Trophoblast cell (in vitro differentiated cells and primary cell): ENCODE measurements at regions not wholly inside any gene's neighbourhood (a gene's known extent, or its start where the extent isn't known, plus 50 kb on each side); places are given as distances from the start of the nearest gene placed in this dataset.
"Not testable (repeated sequence)": the region's sequence is repeated elsewhere in the genome, so short reads cannot be mapped to it uniquely, and the experiment has no call there.

ENCODE experiments used
- DNase-seq, 2 donors: peaks; one replicate each; pipeline ENCODE4 v3.0.0-alpha.2; 2016
- H2AFZ ChIP-seq: 2 replicates; pipeline ENCODE4 v1.6.1; 2013; ENCODE audit warnings: low read length, moderate library complexity, mild to moderate bottlenecking; ENCODE audit not compliant: insufficient read depth, poor library complexity
- H2AK5ac ChIP-seq: 2 replicates; pipeline ENCODE4 v1.6.1; 2013; ENCODE audit warnings: mild to moderate bottlenecking, low read length
- H2BK120ac ChIP-seq: 2 replicates; pipeline ENCODE4 v1.6.1; 2013; ENCODE audit warnings: low read length, mild to moderate bottlenecking, moderate library complexity; ENCODE audit not compliant: insufficient read depth, poor library complexity
- H2BK12ac ChIP-seq: 2 replicates; pipeline ENCODE4 v1.6.1; 2013; ENCODE audit warnings: mild to moderate bottlenecking, low read length, moderate library complexity
- H2BK5ac ChIP-seq: 2 replicates; pipeline ENCODE4 v1.6.1; 2013; ENCODE audit warnings: low read length, low read depth, moderate library complexity, mild to moderate bottlenecking; ENCODE audit not compliant: poor library complexity
- H3K14ac ChIP-seq: 2 replicates; pipeline ENCODE4 v1.6.1; 2013; ENCODE audit warnings: mild to moderate bottlenecking, low read length
- H3K18ac ChIP-seq: 2 replicates; pipeline ENCODE4 v1.6.1; 2013; ENCODE audit warnings: mild to moderate bottlenecking, low read length
- H3K23ac ChIP-seq: 2 replicates; pipeline ENCODE4 v1.6.1; 2013; ENCODE audit warnings: low read length
- H3K27ac ChIP-seq: 2 replicates; pipeline ENCODE4 v1.5.1; 2013; ENCODE audit warnings: low read depth, mild to moderate bottlenecking, inconsistent platforms, low read length, moderate library complexity
- H3K27me3 ChIP-seq: 2 replicates; pipeline ENCODE4 v1.6.1; 2013; ENCODE audit warnings: inconsistent platforms, mild to moderate bottlenecking, low read length, moderate library complexity; ENCODE audit not compliant: insufficient read depth
- H3K36me3 ChIP-seq, 2 experiments: 1 replicate in 1 of 2; 2 replicates in 1 of 2; pipeline ENCODE4 v1.6.1; 2013; ENCODE audit warnings: low read length in 2 of 2, mild to moderate bottlenecking in 2 of 2, moderate library complexity in 1 of 2; ENCODE audit not compliant: insufficient read depth in 2 of 2, control insufficient read depth in 1 of 2
- H3K4ac ChIP-seq: 2 replicates; pipeline ENCODE4 v1.6.1; 2013; ENCODE audit warnings: low read depth, mild to moderate bottlenecking, low read length, moderate library complexity
- H3K4me1 ChIP-seq, 2 experiments: 1 replicate in 1 of 2; 2 replicates in 1 of 2; pipeline ENCODE4 v1.6.1; 2013; ENCODE audit warnings: low read length in 2 of 2, mild to moderate bottlenecking in 2 of 2, moderate library complexity in 1 of 2; ENCODE audit not compliant: insufficient read depth in 2 of 2, control insufficient read depth in 1 of 2
- H3K4me2 ChIP-seq: 2 replicates; pipeline ENCODE4 v1.6.1; 2013; ENCODE audit warnings: inconsistent platforms, mild to moderate bottlenecking, low read length, moderate library complexity
- H3K4me3 ChIP-seq: 2 replicates; pipeline ENCODE4 v1.5.1; 2013; ENCODE audit warnings: mild to moderate bottlenecking, low read depth, low read length, inconsistent platforms
- H3K79me1 ChIP-seq: one replicate; pipeline ENCODE4 v1.6.1; 2013; ENCODE audit warnings: low read length
- H3K79me2 ChIP-seq: 2 replicates; pipeline ENCODE4 v1.6.1; 2013; ENCODE audit warnings: low read length, mild to moderate bottlenecking; ENCODE audit not compliant: control insufficient read depth, insufficient read depth, poor library complexity
- H3K9ac ChIP-seq: 2 replicates; pipeline ENCODE4 v1.6.1; 2013; ENCODE audit warnings: mild to moderate bottlenecking, low read length
- H3K9me3 ChIP-seq: 2 replicates; pipeline ENCODE4 v1.6.1; 2013; ENCODE audit warnings: low read depth, mild to moderate bottlenecking, control low read depth, inconsistent platforms, low read length; ENCODE audit not compliant: insufficient read depth
- H4K12ac ChIP-seq: 2 replicates; pipeline ENCODE4 v1.6.1; 2013; ENCODE audit warnings: low read depth, mild to moderate bottlenecking, low read length, moderate library complexity
- H4K8ac ChIP-seq: 2 replicates; pipeline ENCODE4 v1.6.1; 2013; ENCODE audit warnings: low read depth, mild to moderate bottlenecking, low read length, moderate library complexity
- H4K91ac ChIP-seq: one replicate; pipeline ENCODE4 v1.6.1; 2013; ENCODE audit warnings: low read depth, mild to moderate bottlenecking, low read length, moderate library complexity
- WGBS: extraction: QIAGEN DNeasy Blood & Tissue Kit; methylation state at CpG from one replicate; pipeline ENCODE4 v1.1.7; 2013; ENCODE audit warnings: missing lambda C conversion rate; ENCODE audit not compliant: insufficient read length, insufficient coverage; ENCODE audit errors: extremely low coverage; 5-methylcytosine and 5-hydroxymethylcytosine counted together

GRCh38 chr18:15003636-15004269, 255.8 kb downstream of the ANKRD30B start:
- H3K9ac ChIP-seq, H3K4me2 ChIP-seq, H2BK12ac ChIP-seq, H3K23ac ChIP-seq, H3K27me3 ChIP-seq, DNase-seq, H3K79me1 ChIP-seq, H3K14ac ChIP-seq, H4K8ac ChIP-seq, H3K18ac ChIP-seq, H2AK5ac ChIP-seq, H2AFZ ChIP-seq, H3K4ac ChIP-seq, H3K36me3 ChIP-seq, H4K91ac ChIP-seq, H3K79me2 ChIP-seq, H2BK120ac ChIP-seq, H4K12ac ChIP-seq, H3K4me3 ChIP-seq, H2BK5ac ChIP-seq, H3K4me1 ChIP-seq, H3K27ac ChIP-seq: not testable (repeated sequence)
- peaks cover 58% of the 10 kb centered on the region for H3K9me3 ChIP-seq
- WGBS = no CpG with 5 or more reads among the region's 18 CpGs

DNA sequence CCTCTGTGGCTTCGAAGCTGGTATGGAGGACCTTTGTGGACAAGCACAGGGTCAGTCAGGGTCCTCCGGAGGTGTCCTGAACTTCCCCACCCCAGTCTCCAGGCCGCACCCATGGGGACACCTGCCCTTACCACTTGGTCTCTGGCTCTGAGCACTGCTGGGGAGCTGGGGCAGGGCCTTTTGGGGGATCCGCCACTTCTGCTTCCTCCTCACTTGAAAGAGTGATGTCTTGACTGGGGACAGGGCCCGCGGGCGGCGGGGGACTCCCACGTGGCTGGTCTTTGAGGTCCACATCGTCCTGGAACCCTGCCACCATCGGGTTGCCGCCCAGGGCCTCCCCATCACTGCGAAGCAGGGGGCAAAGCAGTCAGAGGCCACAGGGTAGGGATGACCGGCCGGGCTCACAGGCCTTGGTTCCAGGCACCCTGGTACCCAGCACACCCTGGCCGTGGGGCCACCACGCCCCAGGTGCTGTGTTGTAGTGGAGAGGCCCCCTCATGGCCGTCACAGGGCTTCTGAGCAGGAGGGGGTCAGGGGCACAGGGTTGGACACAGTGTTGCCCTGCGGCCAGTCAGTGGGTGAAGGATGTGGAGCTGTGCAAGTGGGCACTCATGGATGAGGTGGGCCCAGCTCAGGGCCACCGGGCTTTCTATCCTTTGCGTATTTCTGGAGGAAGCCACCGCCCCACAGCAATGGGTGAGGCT, 256.4 kb downstream of the ANKRD30B start:
- not testable (repeated sequence) for H2BK12ac ChIP-seq, H3K23ac ChIP-seq, H3K27ac ChIP-seq, H3K18ac ChIP-seq, H3K4me2 ChIP-seq, H3K4me1 ChIP-seq, H3K27me3 ChIP-seq, H4K12ac ChIP-seq, H3K4me3 ChIP-seq, H2BK120ac ChIP-seq, H4K8ac ChIP-seq, DNase-seq, H2AK5ac ChIP-seq, H3K9ac ChIP-seq, H4K91ac ChIP-seq, H3K36me3 ChIP-seq, H2BK5ac ChIP-seq, H3K79me1 ChIP-seq, H3K14ac ChIP-seq, H3K4ac ChIP-seq, H3K79me2 ChIP-seq, H2AFZ ChIP-seq
- peaks cover 51% of the 10 kb centered on the region for H3K9me3 ChIP-seq
- no CpG with 5 or more reads among the region's 22 CpGs for WGBS

DNA sequence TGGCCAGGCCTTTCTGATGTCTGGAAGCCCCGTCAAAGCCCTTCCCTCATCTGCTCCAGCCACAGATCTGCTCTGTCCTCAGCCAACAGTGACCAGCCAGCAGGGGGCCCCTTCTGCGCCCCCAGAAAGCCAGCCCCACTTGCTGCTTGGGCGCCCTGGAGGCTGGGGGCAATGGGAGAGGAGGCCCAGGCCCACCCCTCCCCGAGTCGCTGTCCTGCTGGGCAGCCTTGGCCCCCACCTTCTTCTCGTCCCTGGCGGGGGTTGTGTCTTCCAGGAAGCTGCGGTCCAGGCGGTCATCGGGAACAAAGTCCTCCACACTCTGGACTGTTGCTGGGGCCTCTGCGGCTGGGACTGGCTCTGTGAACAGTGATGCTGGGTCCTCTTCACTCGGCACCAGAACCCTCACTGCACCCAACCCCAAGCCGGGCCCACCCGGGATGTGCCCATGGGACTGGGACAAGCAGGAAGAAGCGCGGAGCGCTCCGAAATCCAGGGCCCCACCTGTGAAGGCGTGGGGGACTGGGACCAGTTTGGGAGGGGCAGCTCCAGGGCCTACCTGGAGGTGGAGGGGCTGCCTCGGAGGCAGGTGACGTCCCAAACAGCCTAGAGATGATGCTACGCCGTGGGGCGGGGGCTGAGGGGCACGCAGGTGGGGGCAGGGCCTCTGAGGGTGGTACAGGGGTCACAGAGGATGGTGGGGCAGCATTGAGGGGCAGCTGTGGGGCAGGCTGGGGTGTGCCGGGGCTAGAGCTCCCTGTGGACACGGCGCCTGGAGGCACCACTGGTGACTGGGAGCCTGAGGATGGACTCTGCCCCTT, 257.6 kb downstream of the ANKRD30B start:
- H4K12ac ChIP-seq = no peak overlapping the region
- no peak overlapping the region for H4K8ac ChIP-seq
- H3K27me3 ChIP-seq = no peaks in the 10 kb centered on the region
- no peak overlapping the region for H2AK5ac ChIP-seq
- no peaks in the 10 kb centered on the region for H3K79me2 ChIP-seq
- H4K91ac ChIP-seq = no peak overlapping the region
- H3K79me1 ChIP-seq = no peaks in the 10 kb centered on the region
- H3K36me3 ChIP-seq = no peaks in the 10 kb centered on the region
- H3K23ac ChIP-seq = no peak overlapping the region
- H3K18ac ChIP-seq = no peak overlapping the region
- no peak overlapping the region for H2AFZ ChIP-seq
- H2BK5ac ChIP-seq = no peak overlapping the region
- H3K4me2 ChIP-seq = no peak overlapping the region
- H3K9me3 ChIP-seq = peaks cover 47% of the 10 kb centered on the region
- no peak overlapping the region for H3K4me3 ChIP-seq
- no peak overlapping the region for H2BK120ac ChIP-seq
- WGBS = no CpG with 5 or more reads among the region's 28 CpGs
- H3K9ac ChIP-seq = no peak overlapping the region
- no peak overlapping the region for H3K14ac ChIP-seq
- no peaks in the 10 kb centered on the region for H3K4me1 ChIP-seq
- no peak overlapping the region for H2BK12ac ChIP-seq
- no peak for DNase-seq
- H3K27ac ChIP-seq = no peak overlapping the region
- H3K4ac ChIP-seq = no peak overlapping the region

DNA sequence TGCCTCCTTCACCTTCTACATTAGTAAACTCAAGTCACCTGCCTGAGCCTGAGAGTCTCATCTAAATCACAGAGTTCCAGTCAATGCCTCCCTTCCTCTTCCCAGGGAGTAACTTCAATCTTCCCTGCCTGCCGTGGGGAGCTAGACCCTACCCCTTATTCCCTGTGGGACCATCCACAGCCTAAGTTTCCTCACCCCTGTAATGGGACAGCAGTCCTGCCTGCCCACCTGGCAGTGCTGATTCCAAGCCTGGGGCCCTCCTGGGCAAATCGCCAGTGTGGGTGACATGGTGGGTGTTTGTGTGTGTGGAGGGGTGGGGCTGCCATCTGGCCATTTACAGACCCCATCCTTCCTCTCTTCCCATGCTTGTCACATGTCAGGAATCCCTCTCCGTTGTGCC, 258.6 kb downstream of the ANKRD30B start:
- H3K27me3 ChIP-seq, H2AK5ac ChIP-seq, DNase-seq, H3K4me3 ChIP-seq, H4K91ac ChIP-seq, H3K79me1 ChIP-seq, H3K4me1 ChIP-seq, H2BK120ac ChIP-seq, H4K8ac ChIP-seq, H2BK5ac ChIP-seq, H3K27ac ChIP-seq, H3K23ac ChIP-seq, H3K9ac ChIP-seq, H4K12ac ChIP-seq, H3K18ac ChIP-seq, H3K14ac ChIP-seq, H2AFZ ChIP-seq, H3K4ac ChIP-seq, H2BK12ac ChIP-seq, H3K4me2 ChIP-seq, H3K79me2 ChIP-seq, H3K36me3 ChIP-seq: not testable (repeated sequence)
- H3K9me3 ChIP-seq = peaks cover 44% of the 10 kb centered on the region
- no CpG with 5 or more reads among the region's 3 CpGs for WGBS
